GM18868 (cell line): ENCODE measurements at regions not wholly inside any gene's neighbourhood (a gene's known extent, or its start where the extent isn't known, plus 50 kb on each side); places are given as distances from the start of the nearest gene placed in this dataset.
A peak's percentile ranks its signal among the peaks of the same experiment; 100 is the strongest.

Source experiments
- ATAC-seq: cut with Tn5 transposase; IDR thresholded peaks from one replicate; pipeline ENCODE4 v1.9.1; 2021; ENCODE audit warnings: mild to moderate bottlenecking, moderate library complexity; ENCODE audit not compliant: unreplicated experiment

DNA sequence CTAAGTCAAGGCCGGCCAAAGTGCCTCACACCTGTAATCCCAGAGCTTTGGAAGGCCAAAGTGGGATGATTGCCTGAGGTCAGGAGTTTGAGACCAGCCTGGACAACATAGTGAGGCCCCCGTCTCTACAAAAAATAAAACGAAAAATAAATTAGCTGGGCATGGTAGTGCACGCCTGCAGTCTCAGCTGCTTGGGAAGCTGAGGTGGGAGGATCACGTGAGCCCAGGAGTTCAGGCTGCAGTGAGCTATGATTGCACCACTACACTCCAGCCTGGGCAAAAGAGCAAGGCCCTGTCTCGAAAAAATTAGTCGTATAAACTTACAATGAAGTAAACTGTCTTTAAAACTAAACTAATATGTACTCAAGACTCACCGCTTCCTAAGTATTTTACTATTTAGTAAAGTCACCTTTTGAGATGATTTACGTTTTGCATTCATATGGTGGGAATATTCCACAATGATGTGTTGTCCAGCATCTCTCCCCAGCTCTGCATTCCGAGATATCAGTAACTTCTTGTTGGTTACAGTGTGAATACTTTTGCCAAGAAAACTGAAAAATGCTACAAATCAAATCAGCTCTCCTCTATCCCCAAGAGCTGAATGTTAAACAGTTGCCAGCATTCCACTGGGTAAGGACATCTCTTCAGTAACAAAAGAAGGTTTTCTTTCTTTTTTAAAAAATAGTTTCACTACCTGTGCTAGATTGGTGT, 84.9 kb upstream of the C21orf91 start:
- no peak for ATAC-seq

DNA sequence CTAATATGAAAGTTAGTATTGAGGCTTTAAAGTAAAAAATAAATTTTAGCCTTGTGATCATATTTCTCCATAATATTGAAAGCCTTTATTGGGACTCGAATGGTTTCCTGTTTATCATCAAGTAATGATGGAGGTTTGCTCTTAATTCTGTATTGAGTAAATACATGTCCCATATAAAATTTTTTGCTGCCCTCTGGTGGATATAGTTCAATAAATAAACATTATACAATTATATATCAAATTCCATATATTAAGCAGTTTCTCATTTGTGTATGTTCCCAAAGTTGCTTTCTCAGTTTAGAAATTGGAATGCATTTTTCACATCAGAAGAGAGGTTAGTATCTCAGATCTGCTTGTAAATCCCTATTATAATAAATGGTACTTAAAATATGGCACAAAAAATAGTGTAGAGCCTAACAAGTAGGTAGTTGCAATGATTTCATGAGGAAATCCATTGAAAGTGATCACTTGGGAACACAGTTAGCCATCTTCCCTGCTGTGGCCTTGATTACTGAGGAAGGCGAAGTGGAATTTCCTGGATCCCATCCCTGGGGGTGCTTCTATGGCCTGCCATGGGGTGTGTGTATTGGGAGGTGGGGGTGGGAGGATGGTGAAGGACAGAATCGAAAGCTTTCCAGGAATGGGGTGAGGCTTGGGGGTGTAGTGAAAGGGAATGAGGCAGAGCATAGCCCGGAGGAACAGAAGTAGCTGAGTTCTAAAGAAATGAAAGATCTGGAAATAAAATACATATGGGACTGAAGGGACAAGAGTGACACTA, 84.1 kb upstream of the C21orf91 start:
- ATAC-seq, result peak; percentile 41

DNA sequence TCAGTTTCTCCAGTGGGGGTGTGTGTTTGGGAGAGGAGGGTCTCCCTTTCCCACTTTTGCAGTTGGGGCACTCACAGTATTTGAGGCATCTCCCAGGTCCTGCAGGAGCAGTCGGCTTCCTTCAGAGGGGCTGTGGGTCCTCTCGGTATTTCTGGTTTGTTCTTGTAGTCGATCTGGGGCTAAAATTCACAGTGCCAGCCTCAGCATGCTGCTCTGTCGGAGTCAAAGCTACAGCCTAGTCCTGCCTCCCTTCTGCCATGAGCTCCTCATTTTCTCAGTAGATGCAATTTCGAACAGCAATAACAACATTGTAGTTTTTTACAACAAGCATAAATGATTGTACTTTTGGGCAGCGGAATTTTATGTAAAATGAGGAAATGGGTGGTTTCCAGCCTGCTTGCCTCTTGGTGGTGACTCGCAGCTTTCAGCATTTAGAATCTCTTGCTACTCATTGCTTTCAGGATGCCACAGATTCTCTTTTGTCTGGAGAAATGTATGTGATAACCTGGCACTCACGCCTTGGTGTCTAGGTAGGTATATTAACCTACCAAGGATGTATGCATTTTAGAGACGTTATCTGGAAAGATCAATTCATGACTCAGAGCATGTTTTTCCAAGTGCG, 82.4 kb upstream of the C21orf91 start:
- peak; percentile 58 for ATAC-seq

DNA sequence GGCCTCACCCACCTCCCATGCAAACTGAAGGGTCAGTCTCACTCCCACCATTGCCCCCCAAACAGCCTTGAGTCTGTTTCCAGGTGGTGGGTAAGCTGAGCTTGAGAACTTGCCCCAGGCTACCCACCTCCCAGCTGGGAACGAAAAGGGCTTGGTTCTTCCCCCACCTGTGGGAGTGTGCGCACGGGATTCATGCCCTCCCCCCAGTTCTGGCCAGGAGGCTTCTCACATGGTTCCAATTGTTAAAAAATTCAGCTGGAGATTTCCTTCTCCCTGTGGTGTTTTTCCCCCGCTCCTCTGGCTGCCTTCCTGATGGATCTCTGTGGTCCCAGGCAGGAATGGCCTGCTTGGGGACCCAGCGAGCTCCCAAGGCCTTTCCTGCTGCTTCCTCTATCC, 81.8 kb upstream of the C21orf91 start:
- ATAC-seq, result no peak

DNA sequence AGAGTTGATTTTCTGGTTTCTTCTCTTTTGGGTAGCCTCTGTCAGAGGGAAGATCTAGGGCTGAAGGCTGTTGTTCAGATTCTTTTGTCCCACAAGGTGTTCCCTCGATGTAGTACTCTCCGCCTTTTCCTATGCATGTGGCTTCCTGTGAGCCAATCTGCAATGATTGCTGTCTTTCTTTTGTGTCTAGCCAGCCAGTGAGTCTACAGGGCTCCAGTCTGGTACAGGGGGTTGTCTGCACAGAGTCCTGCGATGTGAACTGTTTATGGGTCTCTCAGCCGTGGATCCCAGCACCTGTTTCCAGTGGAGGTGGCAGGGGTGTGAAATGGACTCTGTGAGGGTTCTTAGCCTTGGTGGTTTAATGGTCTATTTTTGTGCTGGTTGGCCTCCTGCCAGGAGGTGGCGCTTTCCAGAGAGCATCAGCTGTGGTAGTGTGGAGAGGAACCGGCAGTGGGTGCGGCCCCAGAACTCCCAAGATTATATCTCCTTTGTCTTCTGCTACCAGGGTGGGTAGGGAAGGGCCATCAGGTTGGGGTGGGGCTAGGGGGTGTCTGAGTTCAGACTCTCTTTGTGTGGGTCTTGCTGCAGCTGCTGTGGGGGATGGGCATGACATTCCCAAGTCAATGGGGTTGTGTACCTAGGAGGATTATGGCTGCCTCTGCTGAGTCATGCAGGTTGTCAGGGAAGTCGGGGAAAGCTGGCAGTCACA, 81.3 kb upstream of the C21orf91 start:
- ATAC-seq, result no peak

DNA sequence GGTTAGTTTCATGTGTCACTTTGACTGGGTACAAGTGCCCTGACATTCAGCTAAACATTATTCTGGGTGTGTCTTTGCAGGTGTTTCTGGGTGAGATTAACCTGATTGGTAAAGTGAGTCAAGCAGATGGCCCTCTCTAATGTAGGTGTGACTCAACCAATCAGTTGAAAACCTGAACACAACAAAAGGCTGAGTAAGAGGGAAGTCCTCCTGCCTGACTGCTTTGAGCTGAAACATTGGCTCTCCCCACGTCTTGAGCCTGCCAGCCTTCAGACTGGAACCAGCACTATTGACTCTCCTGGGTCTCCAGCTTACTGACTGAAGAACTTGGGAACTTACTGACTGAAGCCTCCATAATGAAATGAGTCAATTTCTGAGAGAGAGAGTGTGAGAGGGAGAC, 70.0 kb upstream of the C21orf91 start:
- ATAC-seq, result no peak

DNA sequence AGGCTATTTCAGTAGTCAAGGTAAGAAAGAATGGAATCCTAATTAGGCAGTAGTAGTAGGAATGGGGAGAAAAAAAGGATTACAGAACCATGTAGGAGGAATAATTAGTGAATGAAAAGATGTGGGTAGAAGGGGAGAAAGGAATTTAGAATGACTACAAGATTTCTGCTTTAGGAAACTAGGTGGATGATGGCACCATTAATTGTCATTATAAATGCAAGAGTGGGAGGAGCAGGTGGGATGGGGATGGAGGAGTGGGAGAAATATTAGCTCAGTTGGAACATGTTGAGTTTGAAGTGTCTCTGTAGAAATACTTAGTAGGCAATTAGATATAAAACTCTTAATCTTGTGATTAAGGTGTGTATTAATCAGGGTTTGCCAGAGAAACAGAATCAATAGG, 50.0 kb upstream of the C21orf91 start:
- ATAC-seq, result no peak
